Activated T-helper 1 cell treated with anti-CD3 and anti-CD28 coated beads, Interleukin-12 subunit alpha, Interleukin-12 subunit beta, Interleukin-2, Interleukin-4 antibody, amounts not matched to agents 30 ng/mL and 10 ng/mL and 1 ng/mL, durations not matched to agents 14 hours and 24 hours and 36 hours (primary cell): ENCODE measurements at regions not wholly inside any gene's neighbourhood (a gene's known extent, or its start where the extent isn't known, plus 50 kb on each side); places are given as distances from the start of the nearest gene placed in this dataset.
"Not testable (repeated sequence)": the region's sequence is repeated elsewhere in the genome, so short reads cannot be mapped to it uniquely, and the experiment has no call there.

Experiments used
- DNase-seq: peaks from one replicate; pipeline ENCODE4 v3.0.0; 2021; ENCODE audit warnings: low spot score
- H3K27ac Mint-ChIP-seq: one replicate; pipeline ENCODE4 v1.8.0; 2021; ENCODE audit warnings: mild to moderate bottlenecking, mixed read lengths
- H3K27me3 Mint-ChIP-seq: one replicate; pipeline ENCODE4 v1.8.0; 2022; ENCODE audit warnings: mild to moderate bottlenecking, moderate library complexity, mixed read lengths; ENCODE audit not compliant: insufficient read depth
- H3K36me3 Mint-ChIP-seq: one replicate; pipeline ENCODE4 v1.8.0; 2021; ENCODE audit warnings: low read depth, mixed read lengths
- H3K4me1 Mint-ChIP-seq: one replicate; pipeline ENCODE4 v1.8.0; 2021; ENCODE audit warnings: low read depth, mixed read lengths
- H3K4me3 Mint-ChIP-seq: one replicate; pipeline ENCODE4 v1.8.0; 2021; ENCODE audit warnings: mild to moderate bottlenecking, moderate library complexity, mixed read lengths
- H3K9me3 Mint-ChIP-seq: one replicate; pipeline ENCODE4 v1.8.0; 2021; ENCODE audit warnings: mixed read lengths
- intact Hi-C: fragments of 100-400 bp; cut with micrococcal nuclease; formaldehyde crosslinking; loops from one replicate; pipeline ENCODE4 v1.15.1; 2024

- Mint-ChIP-seq H3K9me3 (no peaks in the 10 kb centered on the region), H3K27ac (no peak overlapping the region), H3K4me3 (no peak overlapping the region), H3K4me1 (no peaks in the 10 kb centered on the region), H3K27me3 (no peaks in the 10 kb centered on the region), H3K36me3 (no peaks in the 10 kb centered on the region)
- intact Hi-C loops: no loop called here
- DNase-seq: no peak
Measured at GRCh38 chr1:190759807-190760206, 282.1 kb upstream of the BRINP3 start.

- no peaks in the 10 kb centered on the region for H3K36me3 Mint-ChIP-seq
- H3K27ac Mint-ChIP-seq: no peak overlapping the region
- H3K9me3 Mint-ChIP-seq: no peaks in the 10 kb centered on the region
- DNase-seq: no peak
- no peaks in the 10 kb centered on the region for H3K4me1 Mint-ChIP-seq
- H3K27me3 Mint-ChIP-seq: no peaks in the 10 kb centered on the region
- H3K4me3 Mint-ChIP-seq: no peak overlapping the region
- intact Hi-C loops: no loop called here
Measured at GRCh38 chr1:190762325-190762724, 284.7 kb upstream of the BRINP3 start.

GRCh38 chr1:190792873-190793272 is 315.2 kb upstream of the BRINP3 start:
- Mint-ChIP-seq H3K36me3 (no peaks in the 10 kb centered on the region), H3K4me1 (no peaks in the 10 kb centered on the region), H3K27me3 (no peaks in the 10 kb centered on the region), H3K9me3 (no peaks in the 10 kb centered on the region), H3K27ac (no peak overlapping the region), H3K4me3 (no peak overlapping the region)
- intact Hi-C loops: no loop called here
- no peak for DNase-seq

- no peaks in the 10 kb centered on the region for H3K36me3 Mint-ChIP-seq
Measured at GRCh38 chr1:190807629-190808028, 330.0 kb upstream of the BRINP3 start.

GRCh38 chr1:190808035-190808434 is 330.4 kb upstream of the BRINP3 start:
- H3K4me3 Mint-ChIP-seq: no peak overlapping the region
- H3K27ac Mint-ChIP-seq: no peak overlapping the region
- DNase-seq: no peak
- no peaks in the 10 kb centered on the region for H3K4me1 Mint-ChIP-seq
- no peaks in the 10 kb centered on the region for H3K27me3 Mint-ChIP-seq
- intact Hi-C loops: no loop called here
- H3K36me3 Mint-ChIP-seq: no peaks in the 10 kb centered on the region
- H3K9me3 Mint-ChIP-seq: peaks cover 46% of the 10 kb centered on the region

More at GRCh38 chr1:190807629-190808028, 330.0 kb upstream of the BRINP3 start:
- H3K27ac Mint-ChIP-seq: no peak overlapping the region
- H3K4me1 Mint-ChIP-seq: no peaks in the 10 kb centered on the region
- H3K9me3 Mint-ChIP-seq: peaks cover 46% of the 10 kb centered on the region
- intact Hi-C loops: no loop called here
- no peak overlapping the region for H3K4me3 Mint-ChIP-seq
- H3K27me3 Mint-ChIP-seq: no peaks in the 10 kb centered on the region
- no peak for DNase-seq

- no peaks in the 10 kb centered on the region for H3K4me1 Mint-ChIP-seq
- H3K27me3 Mint-ChIP-seq: no peaks in the 10 kb centered on the region
- intact Hi-C loops: no loop called here
Measured at GRCh38 chr1:190809312-190809711, 331.6 kb upstream of the BRINP3 start.

GRCh38 chr1:190812996-190813395 is 335.3 kb upstream of the BRINP3 start:
- H3K4me1 Mint-ChIP-seq: no peaks in the 10 kb centered on the region
- H3K9me3 Mint-ChIP-seq: peaks cover 34% of the 10 kb centered on the region
- intact Hi-C loops: no loop called here
- H3K4me3 Mint-ChIP-seq: no peak overlapping the region
- DNase-seq: no peak
- H3K36me3 Mint-ChIP-seq: no peaks in the 10 kb centered on the region
- no peaks in the 10 kb centered on the region for H3K27me3 Mint-ChIP-seq
- no peak overlapping the region for H3K27ac Mint-ChIP-seq

More at GRCh38 chr1:190809312-190809711, 331.6 kb upstream of the BRINP3 start:
- Mint-ChIP-seq H3K4me3 (no peak overlapping the region), H3K9me3 (peaks cover 53% of the 10 kb centered on the region), H3K36me3 (no peaks in the 10 kb centered on the region), H3K27ac (no peak overlapping the region)
- DNase-seq: no peak

GRCh38 chr1:190832511-190832910 is 354.8 kb upstream of the BRINP3 start:
- Mint-ChIP-seq H3K4me3 (no peak overlapping the region), H3K9me3 (peaks cover 5% of the 10 kb centered on the region), H3K36me3 (no peaks in the 10 kb centered on the region), H3K27me3 (no peaks in the 10 kb centered on the region), H3K27ac (no peak overlapping the region), H3K4me1 (no peaks in the 10 kb centered on the region)
- DNase-seq: no peak
- intact Hi-C loops: no loop called here

- Mint-ChIP-seq H3K9me3 (peaks cover 5% of the 10 kb centered on the region), H3K4me3 (no peak overlapping the region), H3K36me3 (no peaks in the 10 kb centered on the region), H3K4me1 (no peaks in the 10 kb centered on the region), H3K27me3 (no peaks in the 10 kb centered on the region), H3K27ac (no peak overlapping the region)
- no peak for DNase-seq
- intact Hi-C loops: no loop called here
Measured at GRCh38 chr1:190835658-190836057, 358.0 kb upstream of the BRINP3 start.

GRCh38 chr1:190837200-190837599 is 359.5 kb upstream of the BRINP3 start:
- H3K4me1 Mint-ChIP-seq, H3K27me3 Mint-ChIP-seq, H3K27ac Mint-ChIP-seq, intact Hi-C loops, H3K9me3 Mint-ChIP-seq, H3K36me3 Mint-ChIP-seq, H3K4me3 Mint-ChIP-seq, DNase-seq: not testable (repeated sequence)

GRCh38 chr1:190837888-190838287 is 360.2 kb upstream of the BRINP3 start:
- Mint-ChIP-seq H3K27me3 (no peaks in the 10 kb centered on the region), H3K9me3 (no peaks in the 10 kb centered on the region), H3K27ac (no peak overlapping the region), H3K4me1 (no peaks in the 10 kb centered on the region), H3K4me3 (no peak overlapping the region), H3K36me3 (no peaks in the 10 kb centered on the region)
- intact Hi-C loops: no loop called here
- no peak for DNase-seq

GRCh38 chr1:190847166-190847565 is 369.5 kb upstream of the BRINP3 start:
- H3K4me3 Mint-ChIP-seq: no peak overlapping the region
- intact Hi-C loops: no loop called here
- no peak overlapping the region for H3K27ac Mint-ChIP-seq
- no peak for DNase-seq
- no peaks in the 10 kb centered on the region for H3K27me3 Mint-ChIP-seq
- H3K9me3 Mint-ChIP-seq: no peaks in the 10 kb centered on the region
- no peaks in the 10 kb centered on the region for H3K4me1 Mint-ChIP-seq
- no peaks in the 10 kb centered on the region for H3K36me3 Mint-ChIP-seq

GRCh38 chr1:190849346-190849745 is 371.7 kb upstream of the BRINP3 start:
- no peak for DNase-seq
- Mint-ChIP-seq H3K27me3 (no peaks in the 10 kb centered on the region), H3K4me3 (no peak overlapping the region), H3K27ac (no peak overlapping the region), H3K9me3 (no peaks in the 10 kb centered on the region), H3K4me1 (no peaks in the 10 kb centered on the region), H3K36me3 (no peaks in the 10 kb centered on the region)
- intact Hi-C loops: no loop called here

GRCh38 chr1:190852611-190853010 is 374.9 kb upstream of the BRINP3 start:
- H3K36me3 Mint-ChIP-seq: no peaks in the 10 kb centered on the region

More at GRCh38 chr1:190852611-190853010, 374.9 kb upstream of the BRINP3 start:
- no peak for DNase-seq
- Mint-ChIP-seq H3K9me3 (peaks cover 6% of the 10 kb centered on the region), H3K27me3 (no peaks in the 10 kb centered on the region), H3K4me3 (no peak overlapping the region), H3K4me1 (no peaks in the 10 kb centered on the region), H3K27ac (no peak overlapping the region)
- intact Hi-C loops: no loop called here
